Calu3 (cell line): ENCODE measurements at regions not wholly inside any gene's neighbourhood (a gene's known extent, or its start where the extent isn't known, plus 50 kb on each side); places are given as distances from the start of the nearest gene placed in this dataset.
"Not testable (repeated sequence)": the region's sequence is repeated elsewhere in the genome, so short reads cannot be mapped to it uniquely, and the experiment has no call there.

Experiments
- BruUV-seq: library from RNA; stranded (reverse); fragments of 400-500 nt; replicated peaks from 2 replicates; lab custom pipeline; 2021; lab: Mats Ljungman, UMichigan
- CTCF ChIA-PET: fragments of 300-600 bp; sonication (Branson Sonifier 250); formaldehyde crosslinking; loops from one replicate; lab custom pipeline; 2022; ENCODE audit warnings: antibody characterized with exemption; lab: Charles Lee
- DNase-seq: peaks from one replicate; pipeline ENCODE4 v3.0.0; 2022
- H3K27ac Mint-ChIP-seq: one replicate; pipeline ENCODE4 v1.8.0; 2022; ENCODE audit warnings: mixed read lengths; ENCODE audit not compliant: unreplicated experiment
- H3K27me3 Mint-ChIP-seq: one replicate; pipeline ENCODE4 v1.8.0; 2022; ENCODE audit warnings: mixed read lengths; ENCODE audit not compliant: unreplicated experiment
- H3K36me3 Mint-ChIP-seq: one replicate; pipeline ENCODE4 v1.8.0; 2022; ENCODE audit warnings: mild to moderate bottlenecking, moderate library complexity, mixed read lengths; ENCODE audit not compliant: insufficient read depth, unreplicated experiment
- H3K4me1 Mint-ChIP-seq: one replicate; pipeline ENCODE4 v1.8.0; 2022; ENCODE audit warnings: mild to moderate bottlenecking, low read depth, mixed read lengths; ENCODE audit not compliant: unreplicated experiment
- H3K4me3 Mint-ChIP-seq: one replicate; pipeline ENCODE4 v1.8.0; 2022; ENCODE audit warnings: mild to moderate bottlenecking, low read depth, moderate library complexity, mixed read lengths; ENCODE audit not compliant: unreplicated experiment
- H3K9me3 Mint-ChIP-seq: one replicate; pipeline ENCODE4 v1.8.0; 2022; ENCODE audit warnings: low read depth, mixed read lengths; ENCODE audit not compliant: unreplicated experiment
- intact Hi-C: fragments of 100-400 bp; cut with micrococcal nuclease; formaldehyde crosslinking; loops from one replicate; pipeline ENCODE4 v1.10.0; 2022; ENCODE audit not compliant: unreplicated experiment
- TF ChIP-seq, protein P1 (sequence below): fragments of 200-600 bp; IDR thresholded peaks from one replicate; pipeline ENCODE4 v1.8.0; 2022; ENCODE audit warnings: antibody characterized with exemption; ENCODE audit not compliant: unreplicated experiment

DNA sequence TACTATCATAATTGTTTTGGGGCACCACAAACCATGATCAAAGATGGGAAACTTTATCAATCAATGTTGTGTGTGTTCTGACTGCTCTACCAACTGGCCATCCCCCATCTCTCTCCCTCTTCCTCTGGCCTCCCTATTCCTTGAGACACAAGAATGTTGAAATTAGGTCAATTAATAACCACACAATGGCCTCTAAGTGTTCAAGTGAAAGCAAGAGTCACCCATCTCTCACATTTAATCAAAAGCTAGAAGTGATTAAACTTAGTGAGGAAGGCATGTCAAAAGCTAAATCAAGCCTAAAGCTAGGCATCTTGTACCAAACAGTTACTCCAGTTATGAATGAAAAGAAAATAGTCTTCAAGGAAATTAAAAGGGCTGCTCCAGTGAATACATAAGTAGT is 390.3 kb upstream of the NFIA start:
- DNase-seq, result no peak
- CTCF ChIA-PET, result no interaction called here
- BruUV-seq, result no TSS peak
- Mint-ChIP-seq H3K27ac (no peak overlapping the region), H3K4me1 (no peaks in the 10 kb centered on the region), H3K36me3 (no peaks in the 10 kb centered on the region), H3K4me3 (no peak overlapping the region), H3K27me3 (peaks cover 8% of the 10 kb centered on the region), H3K9me3 (peaks cover 2% of the 10 kb centered on the region)
- TF ChIP-seq, protein P1, sequence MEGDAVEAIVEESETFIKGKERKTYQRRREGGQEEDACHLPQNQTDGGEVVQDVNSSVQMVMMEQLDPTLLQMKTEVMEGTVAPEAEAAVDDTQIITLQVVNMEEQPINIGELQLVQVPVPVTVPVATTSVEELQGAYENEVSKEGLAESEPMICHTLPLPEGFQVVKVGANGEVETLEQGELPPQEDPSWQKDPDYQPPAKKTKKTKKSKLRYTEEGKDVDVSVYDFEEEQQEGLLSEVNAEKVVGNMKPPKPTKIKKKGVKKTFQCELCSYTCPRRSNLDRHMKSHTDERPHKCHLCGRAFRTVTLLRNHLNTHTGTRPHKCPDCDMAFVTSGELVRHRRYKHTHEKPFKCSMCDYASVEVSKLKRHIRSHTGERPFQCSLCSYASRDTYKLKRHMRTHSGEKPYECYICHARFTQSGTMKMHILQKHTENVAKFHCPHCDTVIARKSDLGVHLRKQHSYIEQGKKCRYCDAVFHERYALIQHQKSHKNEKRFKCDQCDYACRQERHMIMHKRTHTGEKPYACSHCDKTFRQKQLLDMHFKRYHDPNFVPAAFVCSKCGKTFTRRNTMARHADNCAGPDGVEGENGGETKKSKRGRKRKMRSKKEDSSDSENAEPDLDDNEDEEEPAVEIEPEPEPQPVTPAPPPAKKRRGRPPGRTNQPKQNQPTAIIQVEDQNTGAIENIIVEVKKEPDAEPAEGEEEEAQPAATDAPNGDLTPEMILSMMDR, result no peak
- intact Hi-C loops, result no loop called here

DNA sequence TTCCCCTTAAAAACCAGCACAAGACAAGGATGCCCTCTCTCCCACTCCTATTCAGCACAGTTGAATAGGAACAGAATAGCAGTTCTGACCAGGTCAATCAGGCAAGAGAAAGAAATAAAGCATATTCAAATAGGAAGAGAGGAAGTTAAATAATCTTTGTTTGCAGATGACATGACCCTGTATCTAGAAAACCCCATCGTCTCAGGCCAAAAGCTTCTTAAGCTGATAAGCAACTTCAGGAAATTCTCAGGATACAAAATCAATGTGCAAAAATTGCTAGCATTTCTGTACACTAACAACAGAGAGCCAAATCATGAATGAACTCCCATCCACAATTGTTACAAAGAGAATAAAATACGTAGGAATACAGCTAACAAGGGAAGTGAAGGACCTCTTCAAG is 394.1 kb upstream of the NFIA start:
- H3K4me3 Mint-ChIP-seq, H3K9me3 Mint-ChIP-seq, H3K36me3 Mint-ChIP-seq, H3K27me3 Mint-ChIP-seq, H3K27ac Mint-ChIP-seq, DNase-seq, intact Hi-C loops, H3K4me1 Mint-ChIP-seq, BruUV-seq, CTCF ChIA-PET: not testable (repeated sequence)

DNA sequence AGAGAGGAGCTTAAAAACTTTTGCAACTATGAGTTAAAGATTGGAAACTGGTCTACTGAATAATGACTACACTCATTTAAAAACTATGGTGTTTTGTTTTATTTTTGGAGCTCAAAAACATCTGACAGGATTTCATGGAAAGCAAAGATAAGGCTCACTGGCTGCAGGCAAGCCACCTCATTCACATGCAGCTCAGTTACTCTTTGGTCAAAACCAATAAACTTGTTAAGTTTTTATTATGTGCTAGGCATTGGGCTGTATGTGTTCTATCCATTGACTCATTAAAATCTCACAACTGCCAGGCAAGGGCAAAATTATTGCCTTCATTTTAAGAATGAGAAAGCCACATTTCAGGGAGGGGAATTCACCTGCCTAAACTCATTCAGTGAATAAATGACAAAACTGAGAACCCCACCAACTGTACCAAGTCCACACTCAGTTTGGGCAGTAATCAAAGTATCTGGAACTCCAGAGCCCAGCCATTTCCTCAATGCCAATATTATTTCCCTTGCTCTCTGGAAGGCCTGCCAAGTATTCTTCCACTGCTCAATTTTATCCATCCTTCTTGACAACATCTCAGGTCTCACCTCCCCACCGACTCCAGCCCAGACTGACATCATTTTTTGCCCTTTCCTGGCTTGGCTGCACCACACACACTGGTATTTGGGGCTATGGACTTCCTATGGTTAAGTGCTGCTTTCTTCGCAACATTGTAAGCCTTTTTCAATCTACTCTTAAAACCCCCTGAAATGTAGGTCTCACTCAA is 401.1 kb upstream of the NFIA start:
- CTCF ChIA-PET, result interaction anchor here (0.5 kb wide), 1 partner anchor 12 kb away, joined by 4 read pairs; no protein-coding TSS in a partner anchor

DNA sequence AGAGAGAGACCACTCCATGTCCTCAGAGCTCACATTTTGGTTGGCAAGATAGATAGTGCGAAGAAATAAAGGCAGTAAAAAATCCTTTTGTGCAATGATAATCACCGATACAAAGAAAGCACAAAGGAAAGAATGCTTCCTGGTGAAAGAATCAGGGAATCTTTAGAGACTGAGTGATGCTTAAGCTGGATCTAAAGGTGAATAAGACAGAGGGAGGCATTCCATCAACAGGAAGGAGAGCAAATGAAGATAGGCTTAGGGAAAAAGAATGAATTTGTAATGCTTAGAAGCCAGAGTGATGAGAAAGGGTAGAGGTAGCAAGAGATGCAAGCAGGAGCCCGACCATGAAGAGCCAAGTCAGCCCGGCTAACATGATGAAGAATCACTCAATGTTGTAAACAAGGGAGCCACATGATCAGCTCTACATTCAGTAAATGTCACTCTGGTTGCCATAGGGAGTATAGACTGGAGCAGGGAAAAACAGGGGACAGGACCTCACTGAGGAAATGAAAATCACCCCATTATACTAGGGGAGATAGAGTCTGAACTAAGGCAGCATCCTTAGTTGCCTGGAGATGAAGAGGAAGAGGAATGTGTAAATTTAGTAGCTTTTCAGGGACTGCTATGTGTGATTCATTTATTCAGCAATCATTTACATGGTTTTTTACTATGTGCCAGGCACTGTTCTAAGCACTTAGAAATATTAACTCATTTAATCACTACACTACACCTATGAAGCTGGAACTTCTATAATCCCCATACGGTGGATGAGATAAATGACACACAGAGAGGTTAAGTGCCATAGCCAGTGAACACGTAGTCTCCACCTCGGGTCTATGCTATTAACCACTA is 402.6 kb upstream of the NFIA start:
- H3K4me3 Mint-ChIP-seq, result no peak overlapping the region
- no TSS peak for BruUV-seq
- no peak for DNase-seq
- CTCF ChIA-PET, result interaction anchor here (1.0 kb wide), 1 partner anchor 27 kb away, joined by 3 read pairs; no protein-coding TSS in a partner anchor
- H3K27ac Mint-ChIP-seq, result no peak overlapping the region
- no peaks in the 10 kb centered on the region for H3K9me3 Mint-ChIP-seq
- no peaks in the 10 kb centered on the region for H3K36me3 Mint-ChIP-seq
- no peaks in the 10 kb centered on the region for H3K27me3 Mint-ChIP-seq
- TF ChIP-seq, protein P1, result no peak
- intact Hi-C loops, result no loop called here
- no peaks in the 10 kb centered on the region for H3K4me1 Mint-ChIP-seq

More for the DNA sequence above, 401.1 kb upstream of the NFIA start:
- Mint-ChIP-seq H3K27ac (no peak overlapping the region), H3K9me3 (no peaks in the 10 kb centered on the region), H3K27me3 (no peaks in the 10 kb centered on the region), H3K4me3 (no peak overlapping the region), H3K36me3 (no peaks in the 10 kb centered on the region), H3K4me1 (no peaks in the 10 kb centered on the region)
- BruUV-seq, result no TSS peak
- intact Hi-C loops, result no loop called here
- DNase-seq, result no peak
- TF ChIP-seq, protein P1, result no peak
